ENCODE measurements at regions not wholly inside any gene's neighbourhood (a gene's known extent, or its start where the extent isn't known, plus 50 kb on each side); places are given as distances from the start of the nearest gene placed in this dataset.

DNA sequence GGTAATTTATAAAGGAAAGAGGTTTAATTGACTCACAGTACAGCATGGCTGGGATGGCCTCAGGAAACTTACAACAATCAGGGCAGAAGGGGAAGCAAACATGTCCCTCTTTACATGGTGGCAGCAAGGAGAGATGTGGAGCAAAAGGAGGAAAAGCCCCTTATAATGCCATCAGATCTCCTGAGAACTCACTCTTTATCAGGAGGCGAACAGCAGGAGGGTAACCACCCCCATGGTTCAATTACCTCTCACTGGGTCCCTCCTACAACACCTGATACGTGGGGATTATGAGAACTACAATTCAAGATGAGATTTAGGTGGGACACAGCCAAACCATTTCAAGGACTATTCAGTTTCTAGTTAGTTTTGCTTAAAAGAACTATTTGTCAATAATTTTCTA is 453.3 kb downstream of the C12orf50 start:
- TF ChIP-seq, protein P1, sequence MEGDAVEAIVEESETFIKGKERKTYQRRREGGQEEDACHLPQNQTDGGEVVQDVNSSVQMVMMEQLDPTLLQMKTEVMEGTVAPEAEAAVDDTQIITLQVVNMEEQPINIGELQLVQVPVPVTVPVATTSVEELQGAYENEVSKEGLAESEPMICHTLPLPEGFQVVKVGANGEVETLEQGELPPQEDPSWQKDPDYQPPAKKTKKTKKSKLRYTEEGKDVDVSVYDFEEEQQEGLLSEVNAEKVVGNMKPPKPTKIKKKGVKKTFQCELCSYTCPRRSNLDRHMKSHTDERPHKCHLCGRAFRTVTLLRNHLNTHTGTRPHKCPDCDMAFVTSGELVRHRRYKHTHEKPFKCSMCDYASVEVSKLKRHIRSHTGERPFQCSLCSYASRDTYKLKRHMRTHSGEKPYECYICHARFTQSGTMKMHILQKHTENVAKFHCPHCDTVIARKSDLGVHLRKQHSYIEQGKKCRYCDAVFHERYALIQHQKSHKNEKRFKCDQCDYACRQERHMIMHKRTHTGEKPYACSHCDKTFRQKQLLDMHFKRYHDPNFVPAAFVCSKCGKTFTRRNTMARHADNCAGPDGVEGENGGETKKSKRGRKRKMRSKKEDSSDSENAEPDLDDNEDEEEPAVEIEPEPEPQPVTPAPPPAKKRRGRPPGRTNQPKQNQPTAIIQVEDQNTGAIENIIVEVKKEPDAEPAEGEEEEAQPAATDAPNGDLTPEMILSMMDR (IDR thresholded peaks at IDR 0.05): no peak
- TF ChIP-seq EZH2phosphoT487 (IDR thresholded peaks at IDR 0.05): no peak
